ENCODE measurements at regions not wholly inside any gene's neighbourhood (a gene's known extent, or its start where the extent isn't known, plus 50 kb on each side); places are given as distances from the start of the nearest gene placed in this dataset.

- Histone ChIP-seq H4K91ac (ENCODE audit: low read depth, low read length) (no peak overlapping the region), H3K9me3 (ENCODE audit: insufficient read depth, low read depth, low read length) (no peaks in the 10 kb centered on the region), H3K9ac (ENCODE audit: low read length) (no peak overlapping the region), H2BK5ac (ENCODE audit: low read depth, low read length, poor library complexity) (no peak overlapping the region), H3K18ac (ENCODE audit: low read length) (no peak overlapping the region), H3K27me3 (ENCODE audit: insufficient read depth, low read length) (no peaks in the 10 kb centered on the region), H3K4me1 (ENCODE audit: control insufficient read depth in 1 of 2, insufficient read depth in 2 of 2, low read length in 2 of 2) (no peaks in the 10 kb centered on the region), H3K79me1 (ENCODE audit: low read length) (no peaks in the 10 kb centered on the region), H4K8ac (ENCODE audit: low read depth, low read length) (no peak overlapping the region), H3K23ac (ENCODE audit: low read length) (no peak overlapping the region), H3K79me2 (ENCODE audit: control insufficient read depth, insufficient read depth, low read length, poor library complexity) (no peaks in the 10 kb centered on the region), H4K12ac (ENCODE audit: low read depth, low read length) (no peak overlapping the region), H2BK120ac (ENCODE audit: insufficient read depth, low read length, poor library complexity) (no peak overlapping the region), H2AK5ac (ENCODE audit: low read length) (no peak overlapping the region), H3K14ac (ENCODE audit: low read length) (no peak overlapping the region), H3K36me3 (ENCODE audit: control insufficient read depth in 1 of 2, insufficient read depth in 2 of 2, low read length in 2 of 2) (no peaks in the 10 kb centered on the region), H3K4me2 (ENCODE audit: low read length) (no peak overlapping the region), H2AFZ (ENCODE audit: insufficient read depth, low read length, poor library complexity) (no peak overlapping the region), H3K27ac (ENCODE audit: low read depth, low read length) (no peak overlapping the region), H2BK12ac (ENCODE audit: low read length) (no peak overlapping the region), H3K4ac (ENCODE audit: low read depth, low read length) (no peak overlapping the region), H3K4me3 (ENCODE audit: low read depth, low read length) (no peak overlapping the region)
- WGBS (ENCODE audit: extremely low coverage, insufficient coverage, insufficient read length), result no CpG with 5 or more reads among the region's 3 CpGs
- no peak for DNase-seq
Measured at GRCh38 chr7:106169821-106170610, 57.9 kb upstream of the SYPL1 start.

- H4K12ac ChIP-seq (ENCODE audit: low read depth, low read length), result no peak overlapping the region
- no peak for DNase-seq
- no peaks in the 10 kb centered on the region for H3K4me1 ChIP-seq (ENCODE audit: control insufficient read depth in 1 of 2, insufficient read depth in 2 of 2, low read length in 2 of 2)
- H2BK12ac ChIP-seq (ENCODE audit: low read length), result no peak overlapping the region
- H2BK120ac ChIP-seq (ENCODE audit: insufficient read depth, low read length, poor library complexity), result no peak overlapping the region
- H3K36me3 ChIP-seq (ENCODE audit: control insufficient read depth in 1 of 2, insufficient read depth in 2 of 2, low read length in 2 of 2), result no peaks in the 10 kb centered on the region
- H3K4ac ChIP-seq (ENCODE audit: low read depth, low read length), result no peak overlapping the region
- H2BK5ac ChIP-seq (ENCODE audit: low read depth, low read length, poor library complexity), result no peak overlapping the region
- no peak overlapping the region for H4K8ac ChIP-seq (ENCODE audit: low read depth, low read length)
- no peak overlapping the region for H3K27ac ChIP-seq (ENCODE audit: low read depth, low read length)
- no peak overlapping the region for H3K4me3 ChIP-seq (ENCODE audit: low read depth, low read length)
- no peak overlapping the region for H3K23ac ChIP-seq (ENCODE audit: low read length)
- no peak overlapping the region for H4K91ac ChIP-seq (ENCODE audit: low read depth, low read length)
- H3K4me2 ChIP-seq (ENCODE audit: low read length), result no peak overlapping the region
- H3K79me1 ChIP-seq (ENCODE audit: low read length), result no peaks in the 10 kb centered on the region
- WGBS (ENCODE audit: extremely low coverage, insufficient coverage, insufficient read length), result no CpG with 5 or more reads among the region's 4 CpGs
- no peak overlapping the region for H3K18ac ChIP-seq (ENCODE audit: low read length)
- H3K9me3 ChIP-seq (ENCODE audit: insufficient read depth, low read depth, low read length), result no peaks in the 10 kb centered on the region
- H2AFZ ChIP-seq (ENCODE audit: insufficient read depth, low read length, poor library complexity), result no peak overlapping the region
- no peaks in the 10 kb centered on the region for H3K27me3 ChIP-seq (ENCODE audit: insufficient read depth, low read length)
- no peak overlapping the region for H3K14ac ChIP-seq (ENCODE audit: low read length)
- H3K9ac ChIP-seq (ENCODE audit: low read length), result no peak overlapping the region
- no peak overlapping the region for H2AK5ac ChIP-seq (ENCODE audit: low read length)
- no peaks in the 10 kb centered on the region for H3K79me2 ChIP-seq (ENCODE audit: control insufficient read depth, insufficient read depth, low read length, poor library complexity)
Measured at GRCh38 chr7:106167439-106168136, 55.5 kb upstream of the SYPL1 start.

GRCh38 chr7:106166651-106167342 is 54.7 kb upstream of the SYPL1 start:
- no peak overlapping the region for H3K14ac ChIP-seq (ENCODE audit: low read length)
- no peak overlapping the region for H3K4me3 ChIP-seq (ENCODE audit: low read depth, low read length)
- no peak overlapping the region for H3K4me2 ChIP-seq (ENCODE audit: low read length)
- no peak overlapping the region for H3K27ac ChIP-seq (ENCODE audit: low read depth, low read length)
- no peaks in the 10 kb centered on the region for H3K4me1 ChIP-seq (ENCODE audit: control insufficient read depth in 1 of 2, insufficient read depth in 2 of 2, low read length in 2 of 2)
- DNase-seq, result peak; percentile 71 to 91
- H2BK5ac ChIP-seq (ENCODE audit: low read depth, low read length, poor library complexity), result no peak overlapping the region
- no peak overlapping the region for H4K8ac ChIP-seq (ENCODE audit: low read depth, low read length)
- no peak overlapping the region for H3K23ac ChIP-seq (ENCODE audit: low read length)
- H3K79me1 ChIP-seq (ENCODE audit: low read length), result no peaks in the 10 kb centered on the region
- H2AK5ac ChIP-seq (ENCODE audit: low read length), result no peak overlapping the region
- no CpG with 5 or more reads among the region's 7 CpGs for WGBS (ENCODE audit: extremely low coverage, insufficient coverage, insufficient read length)
- H2BK120ac ChIP-seq (ENCODE audit: insufficient read depth, low read length, poor library complexity), result no peak overlapping the region
- H3K36me3 ChIP-seq (ENCODE audit: control insufficient read depth in 1 of 2, insufficient read depth in 2 of 2, low read length in 2 of 2), result no peaks in the 10 kb centered on the region
- no peak overlapping the region for H3K9ac ChIP-seq (ENCODE audit: low read length)
- H4K91ac ChIP-seq (ENCODE audit: low read depth, low read length), result no peak overlapping the region
- H2AFZ ChIP-seq (ENCODE audit: insufficient read depth, low read length, poor library complexity), result no peak overlapping the region
- no peaks in the 10 kb centered on the region for H3K79me2 ChIP-seq (ENCODE audit: control insufficient read depth, insufficient read depth, low read length, poor library complexity)
- H2BK12ac ChIP-seq (ENCODE audit: low read length), result no peak overlapping the region
- H3K18ac ChIP-seq (ENCODE audit: low read length), result no peak overlapping the region
- H3K27me3 ChIP-seq (ENCODE audit: insufficient read depth, low read length), result no peaks in the 10 kb centered on the region
- H4K12ac ChIP-seq (ENCODE audit: low read depth, low read length), result no peak overlapping the region
- H3K4ac ChIP-seq (ENCODE audit: low read depth, low read length), result no peak overlapping the region
- H3K9me3 ChIP-seq (ENCODE audit: insufficient read depth, low read depth, low read length), result no peaks in the 10 kb centered on the region

GRCh38 chr7:106165337-106165736 is 53.2 kb upstream of the SYPL1 start:
- Histone ChIP-seq H3K4me3 (ENCODE audit: low read depth, low read length) (no peak overlapping the region), H3K9ac (ENCODE audit: low read length) (no peak overlapping the region), H3K27me3 (ENCODE audit: insufficient read depth, low read length) (no peaks in the 10 kb centered on the region), H4K8ac (ENCODE audit: low read depth, low read length) (no peak overlapping the region), H3K36me3 (ENCODE audit: control insufficient read depth in 1 of 2, insufficient read depth in 2 of 2, low read length in 2 of 2) (no peaks in the 10 kb centered on the region), H2BK120ac (ENCODE audit: insufficient read depth, low read length, poor library complexity) (no peak overlapping the region), H3K4ac (ENCODE audit: low read depth, low read length) (no peak overlapping the region), H4K12ac (ENCODE audit: low read depth, low read length) (no peak overlapping the region), H3K4me1 (ENCODE audit: control insufficient read depth in 1 of 2, insufficient read depth in 2 of 2, low read length in 2 of 2) (no peaks in the 10 kb centered on the region), H3K14ac (ENCODE audit: low read length) (no peak overlapping the region), H3K9me3 (ENCODE audit: insufficient read depth, low read depth, low read length) (no peaks in the 10 kb centered on the region), H3K4me2 (ENCODE audit: low read length) (no peak overlapping the region), H3K23ac (ENCODE audit: low read length) (no peak overlapping the region), H4K91ac (ENCODE audit: low read depth, low read length) (no peak overlapping the region), H2AFZ (ENCODE audit: insufficient read depth, low read length, poor library complexity) (no peak overlapping the region), H2BK12ac (ENCODE audit: low read length) (no peak overlapping the region), H3K27ac (ENCODE audit: low read depth, low read length) (no peak overlapping the region), H2AK5ac (ENCODE audit: low read length) (no peak overlapping the region), H3K18ac (ENCODE audit: low read length) (no peak overlapping the region), H3K79me2 (ENCODE audit: control insufficient read depth, insufficient read depth, low read length, poor library complexity) (no peaks in the 10 kb centered on the region), H2BK5ac (ENCODE audit: low read depth, low read length, poor library complexity) (no peak overlapping the region), H3K79me1 (ENCODE audit: low read length) (no peaks in the 10 kb centered on the region)
- no CpG with 5 or more reads among the region's 2 CpGs for WGBS (ENCODE audit: extremely low coverage, insufficient coverage, insufficient read length)
- DNase-seq, result no peak
